Neural progenitor cell (in vitro differentiated cells): ENCODE measurements at regions not wholly inside any gene's neighbourhood (a gene's known extent, or its start where the extent isn't known, plus 50 kb on each side); places are given as distances from the start of the nearest gene placed in this dataset.

Experiments
- EZH2 ChIP-seq: fragments of 200-600 bp; sonication (generic); IDR thresholded peaks from 2 replicates; pipeline ENCODE4 v1.6.1; 2017; ENCODE audit warnings: antibody characterized with exemption, mild to moderate bottlenecking, moderate library complexity
- TF ChIP-seq, protein P1 (sequence below): fragments of 200-600 bp; sonication (generic); IDR thresholded peaks from 2 replicates; pipeline ENCODE4 v1.5.1; 2017; ENCODE audit warnings: antibody characterized with exemption, mild to moderate bottlenecking

DNA sequence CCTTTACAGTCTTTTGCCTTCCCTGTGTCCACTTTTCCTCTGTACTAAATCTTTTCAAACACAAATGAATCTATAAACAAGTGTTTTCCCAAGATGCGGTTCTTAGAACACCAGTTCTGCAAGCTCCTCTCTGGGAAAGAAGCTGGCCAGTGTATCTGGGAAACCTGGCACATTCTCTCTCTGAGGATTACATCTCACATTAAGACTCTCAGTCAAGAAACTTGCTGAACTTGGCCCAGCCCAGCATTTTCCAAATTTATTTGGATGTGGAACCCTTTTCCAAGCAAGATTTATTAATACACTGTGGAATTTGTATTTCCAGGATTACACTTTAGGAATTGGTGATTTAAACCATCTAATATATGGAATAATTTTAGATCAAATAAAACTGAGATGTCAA, 105.7 kb downstream of the ZNF281 start:
- TF ChIP-seq, protein P1, sequence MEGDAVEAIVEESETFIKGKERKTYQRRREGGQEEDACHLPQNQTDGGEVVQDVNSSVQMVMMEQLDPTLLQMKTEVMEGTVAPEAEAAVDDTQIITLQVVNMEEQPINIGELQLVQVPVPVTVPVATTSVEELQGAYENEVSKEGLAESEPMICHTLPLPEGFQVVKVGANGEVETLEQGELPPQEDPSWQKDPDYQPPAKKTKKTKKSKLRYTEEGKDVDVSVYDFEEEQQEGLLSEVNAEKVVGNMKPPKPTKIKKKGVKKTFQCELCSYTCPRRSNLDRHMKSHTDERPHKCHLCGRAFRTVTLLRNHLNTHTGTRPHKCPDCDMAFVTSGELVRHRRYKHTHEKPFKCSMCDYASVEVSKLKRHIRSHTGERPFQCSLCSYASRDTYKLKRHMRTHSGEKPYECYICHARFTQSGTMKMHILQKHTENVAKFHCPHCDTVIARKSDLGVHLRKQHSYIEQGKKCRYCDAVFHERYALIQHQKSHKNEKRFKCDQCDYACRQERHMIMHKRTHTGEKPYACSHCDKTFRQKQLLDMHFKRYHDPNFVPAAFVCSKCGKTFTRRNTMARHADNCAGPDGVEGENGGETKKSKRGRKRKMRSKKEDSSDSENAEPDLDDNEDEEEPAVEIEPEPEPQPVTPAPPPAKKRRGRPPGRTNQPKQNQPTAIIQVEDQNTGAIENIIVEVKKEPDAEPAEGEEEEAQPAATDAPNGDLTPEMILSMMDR, result no peak
- no peak for TF ChIP-seq EZH2
